ENCODE measurements at regions not wholly inside any gene's neighbourhood (a gene's known extent, or its start where the extent isn't known, plus 50 kb on each side); places are given as distances from the start of the nearest gene placed in this dataset.
"Not testable (repeated sequence)": the region's sequence is repeated elsewhere in the genome, so short reads cannot be mapped to it uniquely, and the experiment has no call there.

GRCh38 chr6:27601668-27602254, 128.9 kb upstream of the ZNF184 start:
- H3K27ac ChIP-seq, result no peak overlapping the region
- H3K27me3 ChIP-seq, result peaks cover 28% of the 10 kb centered on the region
- intact Hi-C loops (cut with DNase I), result loop anchor here (10.0 kb wide), 1 partner anchor 287 kb away; the partner anchor contains the start of gene POM121L2
- DNase-seq, result no peak
- no peak overlapping the region for H3K9ac ChIP-seq (ENCODE audit: low read depth in 2 of 2, low read length in 2 of 2)
- no peak for TF ChIP-seq CTCF (IDR thresholded peaks at IDR 0.05)
- no peaks in the 10 kb centered on the region for H3K36me3 ChIP-seq
- H3K4me3 ChIP-seq, result no peak overlapping the region
- no peaks in the 10 kb centered on the region for H3K9me3 ChIP-seq
- no peaks in the 10 kb centered on the region for H3K4me1 ChIP-seq

- no peak for DNase-seq
- Histone ChIP-seq H3K36me3 (no peaks in the 10 kb centered on the region), H3K4me1 (no peaks in the 10 kb centered on the region), H3K9ac (ENCODE audit: low read depth in 2 of 2, low read length in 2 of 2) (no peak overlapping the region), H3K27ac (no peak overlapping the region), H3K9me3 (no peaks in the 10 kb centered on the region), H3K4me3 (no peak overlapping the region), H3K27me3 (peaks cover 20% of the 10 kb centered on the region)
- no peak for TF ChIP-seq CTCF (IDR thresholded peaks at IDR 0.05)
- intact Hi-C loops (cut with DNase I), result loop anchor here (10.0 kb wide), 1 partner anchor 285 kb away; the partner anchor contains the start of gene POM121L2
Observed at GRCh38 chr6:27599859-27600532, 127.1 kb upstream of the ZNF184 start.

GRCh38 chr6:27597031-27597567, 124.2 kb upstream of the ZNF184 start:
- DNase-seq; H3K9ac ChIP-seq (ENCODE audit: low read depth in 2 of 2, low read length in 2 of 2); H3K36me3 ChIP-seq; intact Hi-C loops (cut with DNase I); H3K4me1 ChIP-seq; H3K27ac ChIP-seq; H3K9me3 ChIP-seq; H3K4me3 ChIP-seq: not testable (repeated sequence)
- H3K27me3 ChIP-seq, result peaks cover 20% of the 10 kb centered on the region

GRCh38 chr6:27593861-27594260, 121.0 kb upstream of the ZNF184 start:
- Histone ChIP-seq H3K4me1 (no peaks in the 10 kb centered on the region), H3K27me3 (peaks cover 28% of the 10 kb centered on the region), H3K9me3 (no peaks in the 10 kb centered on the region), H3K4me3 (no peak overlapping the region), H3K9ac (ENCODE audit: low read depth in 2 of 2, low read length in 2 of 2) (no peak overlapping the region), H3K36me3 (no peaks in the 10 kb centered on the region), H3K27ac (no peak overlapping the region)
- intact Hi-C loops (cut with DNase I), result no loop called here
- TF ChIP-seq CTCF (IDR thresholded peaks at IDR 0.05), result no peak
- DNase-seq, result no peak

- H3K9ac ChIP-seq (ENCODE audit: low read depth in 2 of 2, low read length in 2 of 2), result no peak overlapping the region
- DNase-seq, result no peak
- intact Hi-C loops (cut with DNase I), result no loop called here
- H3K9me3 ChIP-seq, result no peaks in the 10 kb centered on the region
- no peak overlapping the region for H3K4me3 ChIP-seq
- no peak overlapping the region for H3K27ac ChIP-seq
- no peak for TF ChIP-seq CTCF (IDR thresholded peaks at IDR 0.05)
- H3K36me3 ChIP-seq, result no peaks in the 10 kb centered on the region
- H3K27me3 ChIP-seq, result peaks cover 28% of the 10 kb centered on the region
- H3K4me1 ChIP-seq, result no peaks in the 10 kb centered on the region
Observed at GRCh38 chr6:27593200-27593818, 120.4 kb upstream of the ZNF184 start.
